Astrocyte (in vitro differentiated cells and primary cell): ENCODE measurements at regions not wholly inside any gene's neighbourhood (a gene's known extent, or its start where the extent isn't known, plus 50 kb on each side); places are given as distances from the start of the nearest gene placed in this dataset.

Source experiments
- CTCF ChIP-seq: IDR thresholded peaks from 2 replicates; pipeline ENCODE4 v1.5.1; 2011; ENCODE audit warnings: low read depth, mild to moderate bottlenecking, inconsistent platforms, low read length, moderate library complexity; ENCODE audit not compliant: insufficient read depth
- EZH2 ChIP-seq: IDR thresholded peaks from 2 replicates; pipeline ENCODE4 v1.6.1; 2012; ENCODE audit warnings: mild to moderate bottlenecking, low read length, inconsistent platforms; ENCODE audit not compliant: insufficient read depth

DNA sequence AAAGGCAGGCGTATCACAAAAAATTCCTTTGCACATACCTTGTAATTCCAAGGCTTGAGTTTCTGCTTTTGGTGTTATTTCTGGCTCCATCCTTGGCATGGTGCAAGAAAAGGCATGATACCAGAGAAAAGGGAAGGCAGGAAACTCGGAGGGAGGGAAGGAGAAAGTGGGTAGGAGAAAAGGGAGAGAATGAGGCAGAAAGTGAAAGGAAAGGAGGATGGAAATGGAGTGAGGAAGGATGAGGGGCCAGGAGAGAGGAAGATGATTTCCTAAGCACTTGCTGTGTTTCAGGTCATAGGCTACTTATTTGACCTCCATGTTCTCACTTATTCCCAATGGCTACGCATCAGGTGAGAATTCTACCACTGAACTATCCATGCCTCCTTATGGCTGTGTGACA is 110.8 kb upstream of the JCAD start:
- TF ChIP-seq CTCF, result no peak
- no peak for TF ChIP-seq EZH2
